ENCODE measurements at regions not wholly inside any gene's neighbourhood (a gene's known extent, or its start where the extent isn't known, plus 50 kb on each side); places are given as distances from the start of the nearest gene placed in this dataset.

GRCh38 chr2:18861951-18862350 is 272.6 kb upstream of the NT5C1B start:
- intact Hi-C loops (cut with DNase I; ENCODE audit: low total_unique reads): no loop called here
- no peaks in the 10 kb centered on the region for H3K36me3 ChIP-seq
- DNase-seq: no peak
- H3K4me1 ChIP-seq: no peaks in the 10 kb centered on the region
- no peak for TF ChIP-seq POLR2A (IDR thresholded peaks at IDR 0.05)
- TF ChIP-seq CTCF (IDR thresholded peaks at IDR 0.05): no peak
- H3K27ac ChIP-seq: no peak overlapping the region
- no peak overlapping the region for H3K4me3 ChIP-seq
- no peaks in the 10 kb centered on the region for H3K9me3 ChIP-seq
- H3K27me3 ChIP-seq: no peaks in the 10 kb centered on the region

- H3K27ac ChIP-seq: no peak overlapping the region
- no peaks in the 10 kb centered on the region for H3K27me3 ChIP-seq
- H3K9me3 ChIP-seq: no peaks in the 10 kb centered on the region
- H3K36me3 ChIP-seq: no peaks in the 10 kb centered on the region
- TF ChIP-seq CTCF (IDR thresholded peaks at IDR 0.05) (no peak), POLR2A (IDR thresholded peaks at IDR 0.05) (no peak)
- no peak for DNase-seq
- intact Hi-C loops (cut with DNase I; ENCODE audit: low total_unique reads): no loop called here
- no peak overlapping the region for H3K4me3 ChIP-seq
- no peaks in the 10 kb centered on the region for H3K4me1 ChIP-seq
Observed at GRCh38 chr2:18860179-18860578, 270.8 kb upstream of the NT5C1B start.

GRCh38 chr2:18856765-18857164 is 267.4 kb upstream of the NT5C1B start:
- Histone ChIP-seq H3K27ac (no peak overlapping the region), H3K27me3 (no peaks in the 10 kb centered on the region), H3K9me3 (no peaks in the 10 kb centered on the region), H3K4me3 (no peak overlapping the region), H3K36me3 (no peaks in the 10 kb centered on the region), H3K4me1 (no peaks in the 10 kb centered on the region)
- intact Hi-C loops (cut with DNase I; ENCODE audit: low total_unique reads): no loop called here
- DNase-seq: no peak
- no peak for TF ChIP-seq POLR2A (IDR thresholded peaks at IDR 0.05)
- no peak for TF ChIP-seq CTCF (IDR thresholded peaks at IDR 0.05)

GRCh38 chr2:18855027-18855426 is 265.7 kb upstream of the NT5C1B start:
- intact Hi-C loops (cut with DNase I; ENCODE audit: low total_unique reads): no loop called here
- DNase-seq: no peak
- H3K9me3 ChIP-seq: no peaks in the 10 kb centered on the region
- no peaks in the 10 kb centered on the region for H3K36me3 ChIP-seq
- H3K4me3 ChIP-seq: no peak overlapping the region
- H3K4me1 ChIP-seq: no peaks in the 10 kb centered on the region
- H3K27me3 ChIP-seq: no peaks in the 10 kb centered on the region
- TF ChIP-seq CTCF (IDR thresholded peaks at IDR 0.05) (no peak), POLR2A (IDR thresholded peaks at IDR 0.05) (no peak)
- H3K27ac ChIP-seq: no peak overlapping the region

- Histone ChIP-seq H3K27me3 (no peaks in the 10 kb centered on the region), H3K36me3 (no peaks in the 10 kb centered on the region), H3K4me1 (no peaks in the 10 kb centered on the region), H3K4me3 (no peak overlapping the region), H3K9me3 (no peaks in the 10 kb centered on the region), H3K27ac (no peak overlapping the region)
- DNase-seq: no peak
- TF ChIP-seq CTCF (IDR thresholded peaks at IDR 0.05) (no peak), POLR2A (IDR thresholded peaks at IDR 0.05) (no peak)
- intact Hi-C loops (cut with DNase I; ENCODE audit: low total_unique reads): no loop called here
Observed at GRCh38 chr2:18849841-18850578, 260.6 kb upstream of the NT5C1B start.
